Sigmoid colon (tissue), 4 donors: ENCODE measurements at regions not wholly inside any gene's neighbourhood (a gene's known extent, or its start where the extent isn't known, plus 50 kb on each side); places are given as distances from the start of the nearest gene placed in this dataset.

Experiments
- CTCF ChIP-seq, 4 experiments: fragments of 450-650 bp in 3 of 4; fragments of 200-600 bp in 1 of 4; IDR thresholded peaks; one replicate each; pipeline ENCODE4 v1.5.1; 2016 to 2019; ENCODE audit warnings: antibody characterized with exemption in 4 of 4, mild to moderate bottlenecking in 3 of 4, moderate library complexity in 2 of 4
- EP300 ChIP-seq, 4 donors: sonication (generic); formaldehyde crosslinking; IDR thresholded peaks; one replicate each; pipeline ENCODE4 v1.6.1; 2017; ENCODE audit warnings: antibody characterized with exemption in 4 of 4
- POLR2A ChIP-seq, 2 donors: fragments of 450-650 bp; IDR thresholded peaks; one replicate each; pipeline ENCODE4 v1.6.1; 2016; ENCODE audit warnings: antibody characterized with exemption in 2 of 2, mild to moderate bottlenecking in 2 of 2, moderate library complexity in 2 of 2
- POLR2AphosphoS5 ChIP-seq, 4 donors: sonication (generic); formaldehyde crosslinking; IDR thresholded peaks; one replicate each; pipeline ENCODE4 v1.6.1; 2017; ENCODE audit warnings: antibody characterized with exemption in 4 of 4

- TF ChIP-seq CTCF (IDR thresholded peaks at IDR 0.05) (no peak), POLR2A (IDR thresholded peaks at IDR 0.05) (no peak), POLR2AphosphoS5 (IDR thresholded peaks at IDR 0.05) (no peak), EP300 (IDR thresholded peaks at IDR 0.05) (no peak)
These were observed 63.0 kb upstream of the CALM2 start for GRCh38 chr2:47239119-47239969.
